HG02870 (cell line): ENCODE measurements at regions not wholly inside any gene's neighbourhood (a gene's known extent, or its start where the extent isn't known, plus 50 kb on each side); places are given as distances from the start of the nearest gene placed in this dataset.

Experiments used
- ATAC-seq: cut with Tn5 transposase; IDR thresholded peaks from one replicate; pipeline ENCODE4 v1.9.1; 2021; ENCODE audit warnings: mild to moderate bottlenecking, moderate library complexity; ENCODE audit not compliant: unreplicated experiment

- no peak for ATAC-seq
Measured at GRCh38 chr21:28437061-28437460, 555.6 kb downstream of the LTN1 start.

- ATAC-seq = no peak
Measured at GRCh38 chr21:28436286-28436932, 556.3 kb downstream of the LTN1 start.

GRCh38 chr21:28431527-28432200 is 561.0 kb downstream of the LTN1 start:
- no peak for ATAC-seq

GRCh38 chr21:28431022-28431421 is 561.7 kb downstream of the LTN1 start:
- no peak for ATAC-seq

GRCh38 chr21:28429161-28429560 is 563.5 kb downstream of the LTN1 start:
- ATAC-seq = no peak

GRCh38 chr21:28427394-28428022 is 565.2 kb downstream of the LTN1 start:
- no peak for ATAC-seq

GRCh38 chr21:28426545-28426944 is 566.1 kb downstream of the LTN1 start:
- no peak for ATAC-seq

- ATAC-seq = no peak
Measured at GRCh38 chr21:28423521-28424190, 569.0 kb downstream of the LTN1 start.

- no peak for ATAC-seq
Measured at GRCh38 chr21:28421716-28422524, 570.8 kb downstream of the LTN1 start.

GRCh38 chr21:28419811-28420210 is 572.9 kb downstream of the LTN1 start:
- no peak for ATAC-seq

GRCh38 chr21:28418726-28419514 is 573.8 kb downstream of the LTN1 start:
- no peak for ATAC-seq

GRCh38 chr21:28410256-28410655 is 582.4 kb downstream of the LTN1 start:
- ATAC-seq = no peak

GRCh38 chr21:28402616-28402989 is 590.1 kb downstream of the LTN1 start:
- ATAC-seq = no peak

GRCh38 chr21:28397040-28397439 is 595.6 kb downstream of the LTN1 start:
- ATAC-seq = no peak

GRCh38 chr21:28396421-28396820 is 596.3 kb downstream of the LTN1 start:
- no peak for ATAC-seq

- ATAC-seq = no peak
Measured at GRCh38 chr21:28393279-28393678, 599.4 kb downstream of the LTN1 start.

- ATAC-seq = no peak
Measured at GRCh38 chr21:28391938-28392849, 600.5 kb downstream of the LTN1 start.

- no peak for ATAC-seq
Measured at GRCh38 chr21:28387220-28387619, 605.5 kb downstream of the LTN1 start.

GRCh38 chr21:28385845-28386244 is 606.8 kb downstream of the LTN1 start:
- no peak for ATAC-seq
